GM23248 (cell line): ENCODE measurements at regions not wholly inside any gene's neighbourhood (a gene's known extent, or its start where the extent isn't known, plus 50 kb on each side); places are given as distances from the start of the nearest gene placed in this dataset.

ENCODE experiments used
- DNase-seq: peaks from one replicate; pipeline ENCODE4 v3.0.0-alpha.2; 2015
- H2AFZ ChIP-seq: fragments of 200-600 bp; sonication (generic); 2 replicates; pipeline ENCODE4 v1.6.1; 2016; ENCODE audit warnings: antibody characterized with exemption
- H3F3A ChIP-seq: fragments of 200-600 bp; sonication (generic); 2 replicates; pipeline ENCODE4 v1.6.1; 2016; ENCODE audit warnings: mild to moderate bottlenecking, antibody characterized with exemption, mixed run types; ENCODE audit not compliant: insufficient read depth
- H3K27ac ChIP-seq: fragments of 200-600 bp; sonication (generic); 2 replicates; pipeline ENCODE4 v1.5.1; 2016; ENCODE audit warnings: mild to moderate bottlenecking
- H3K27me3 ChIP-seq: fragments of 200-600 bp; sonication (generic); replicated peaks from 2 replicates; pipeline ENCODE4 v1.6.1; 2016; ENCODE audit warnings: mild to moderate bottlenecking; ENCODE audit not compliant: insufficient read depth
- H3K36me3 ChIP-seq: fragments of 200-600 bp; sonication (generic); 2 replicates; pipeline ENCODE4 v1.6.1; 2016; ENCODE audit warnings: low read depth, mild to moderate bottlenecking
- H3K4me1 ChIP-seq: fragments of 200-600 bp; sonication (generic); 2 replicates; pipeline ENCODE4 v1.6.1; 2016; ENCODE audit warnings: mild to moderate bottlenecking; ENCODE audit not compliant: insufficient read depth
- H3K4me2 ChIP-seq: fragments of 200-600 bp; sonication (generic); one replicate; pipeline ENCODE4 v1.6.1; 2016; ENCODE audit warnings: mild to moderate bottlenecking; ENCODE audit not compliant: unreplicated experiment
- H3K4me3 ChIP-seq: fragments of 200-600 bp; sonication (generic); 2 replicates; pipeline ENCODE4 v1.5.1; 2016; ENCODE audit warnings: mild to moderate bottlenecking
- H3K79me2 ChIP-seq: fragments of 200-600 bp; sonication (generic); 2 replicates; pipeline ENCODE4 v1.6.1; 2016; ENCODE audit warnings: mild to moderate bottlenecking; ENCODE audit not compliant: insufficient read depth
- H3K9ac ChIP-seq: fragments of 200-600 bp; sonication (generic); 2 replicates; pipeline ENCODE4 v1.6.1; 2016; ENCODE audit warnings: mild to moderate bottlenecking
- H3K9me2 ChIP-seq: fragments of 200-600 bp; sonication (generic); 2 replicates; pipeline ENCODE4 v1.6.1; 2016; ENCODE audit warnings: mixed run types, mild to moderate bottlenecking, moderate library complexity; ENCODE audit not compliant: insufficient read depth
- H3K9me3 ChIP-seq: fragments of 200-600 bp; sonication (generic); one replicate; pipeline ENCODE4 v1.6.1; 2017; ENCODE audit warnings: low read depth
- H4K20me1 ChIP-seq: fragments of 200-600 bp; sonication (generic); 2 replicates; pipeline ENCODE4 v1.6.0; 2016; ENCODE audit not compliant: insufficient read depth
- EZH2 ChIP-seq: fragments of 200-600 bp; sonication (generic); IDR thresholded peaks from 2 replicates; pipeline ENCODE4 v1.6.1; 2018; ENCODE audit warnings: antibody characterized with exemption, mild to moderate bottlenecking; ENCODE audit not compliant: insufficient read depth, poor library complexity, severe bottlenecking
- EZH2phosphoT487 ChIP-seq: fragments of 200-600 bp; sonication (generic); IDR thresholded peaks from 2 replicates; pipeline ENCODE4 v1.6.1; 2018; ENCODE audit warnings: antibody characterized with exemption, moderate library complexity, mild to moderate bottlenecking, low read depth; ENCODE audit not compliant: insufficient read depth
- WGBS, 2 experiments: methylation state at CpG; one replicate each; pipeline ENCODE4 v1.1.6; 2015 to 2017; ENCODE audit warnings: low lambda C conversion rate in 2 of 2, low coverage in 1 of 2; ENCODE audit errors: missing lambda C conversion rate in 2 of 2; 5-methylcytosine and 5-hydroxymethylcytosine counted together
- in situ Hi-C: fragments of 300-500 bp; cut with MboI; formaldehyde crosslinking; loops from 2 replicates; pipeline ENCODE4 v1.15.0; 2020

GRCh38 chr1:114258074-114258473 lies 104.4 kb upstream of the SYT6 start:
- Histone ChIP-seq H4K20me1 (no peaks in the 10 kb centered on the region), H2AFZ (no peak overlapping the region), H3K4me3 (no peak overlapping the region), H3K27ac (no peak overlapping the region), H3K79me2 (no peaks in the 10 kb centered on the region), H3K9me2 (no peaks in the 10 kb centered on the region), H3F3A (no peaks in the 10 kb centered on the region), H3K4me1 (no peaks in the 10 kb centered on the region), H3K9ac (no peak overlapping the region), H3K4me2 (no peak overlapping the region), H3K27me3 (peaks cover 47% of the 10 kb centered on the region), H3K9me3 (peaks cover 6% of the 10 kb centered on the region), H3K36me3 (no peaks in the 10 kb centered on the region)
- in situ Hi-C loops, result no loop called here
- no peak for DNase-seq
- no peak for TF ChIP-seq EZH2phosphoT487
- WGBS, 2 experiments, result 66 to 74% methylated on average over 3 of the region's 3 CpGs

GRCh38 chr1:114257554-114257953 lies 103.9 kb upstream of the SYT6 start:
- H3K9me3 ChIP-seq, result peaks cover 6% of the 10 kb centered on the region
- in situ Hi-C loops, result no loop called here
- H3K4me3 ChIP-seq, result no peak overlapping the region
- no peaks in the 10 kb centered on the region for H3K36me3 ChIP-seq
- no peak overlapping the region for H3K27ac ChIP-seq
- no peaks in the 10 kb centered on the region for H3F3A ChIP-seq
- no peak for DNase-seq
- peaks cover 42% of the 10 kb centered on the region for H3K27me3 ChIP-seq
- WGBS, 2 experiments, result 58 to 67% methylated on average over 1 of the region's 1 CpG
- H3K79me2 ChIP-seq, result no peaks in the 10 kb centered on the region
- H2AFZ ChIP-seq, result no peak overlapping the region
- no peaks in the 10 kb centered on the region for H4K20me1 ChIP-seq
- H3K4me2 ChIP-seq, result no peak overlapping the region
- H3K9ac ChIP-seq, result no peak overlapping the region
- H3K4me1 ChIP-seq, result no peaks in the 10 kb centered on the region
- H3K9me2 ChIP-seq, result no peaks in the 10 kb centered on the region
- TF ChIP-seq EZH2, result no peak
- no peak for TF ChIP-seq EZH2phosphoT487

GRCh38 chr1:114253900-114254299 lies 100.2 kb upstream of the SYT6 start:
- peaks cover 12% of the 10 kb centered on the region for H3K27me3 ChIP-seq
- no peaks in the 10 kb centered on the region for H3K79me2 ChIP-seq
- H3K4me1 ChIP-seq, result no peaks in the 10 kb centered on the region
- H3K4me3 ChIP-seq, result no peak overlapping the region
- no peaks in the 10 kb centered on the region for H4K20me1 ChIP-seq
- H3K36me3 ChIP-seq, result no peaks in the 10 kb centered on the region
- no peaks in the 10 kb centered on the region for H3K9me2 ChIP-seq
- 44 to 51% methylated on average over 1 of the region's 1 CpG for WGBS, 2 experiments
- TF ChIP-seq EZH2phosphoT487, result no peak
- TF ChIP-seq EZH2, result no peak
- in situ Hi-C loops, result no loop called here
- H2AFZ ChIP-seq, result no peak overlapping the region
- H3K9ac ChIP-seq, result no peak overlapping the region
- no peaks in the 10 kb centered on the region for H3F3A ChIP-seq
- H3K9me3 ChIP-seq, result peaks cover 6% of the 10 kb centered on the region
- DNase-seq, result no peak
- H3K27ac ChIP-seq, result no peak overlapping the region
- H3K4me2 ChIP-seq, result no peak overlapping the region

- Histone ChIP-seq H3K9ac (no peak overlapping the region), H3K79me2 (no peaks in the 10 kb centered on the region), H3K9me2 (no peaks in the 10 kb centered on the region), H3K27me3 (peaks cover 7% of the 10 kb centered on the region), H3F3A (no peaks in the 10 kb centered on the region), H3K9me3 (peaks cover 6% of the 10 kb centered on the region), H3K4me1 (no peaks in the 10 kb centered on the region), H2AFZ (no peak overlapping the region), H3K4me3 (no peak overlapping the region), H3K4me2 (no peak overlapping the region), H3K27ac (no peak overlapping the region), H3K36me3 (no peaks in the 10 kb centered on the region), H4K20me1 (no peaks in the 10 kb centered on the region)
- WGBS, 2 experiments, result 69 to 70% methylated on average over 3 to 4 of the region's 4 CpGs
- TF ChIP-seq EZH2 (no peak), EZH2phosphoT487 (no peak)
- in situ Hi-C loops, result no loop called here
- no peak for DNase-seq
These were observed 97.9 kb upstream of the SYT6 start for GRCh38 chr1:114251573-114251939.
